ENCODE measurements at regions not wholly inside any gene's neighbourhood (a gene's known extent, or its start where the extent isn't known, plus 50 kb on each side); places are given as distances from the start of the nearest gene placed in this dataset.

DNA sequence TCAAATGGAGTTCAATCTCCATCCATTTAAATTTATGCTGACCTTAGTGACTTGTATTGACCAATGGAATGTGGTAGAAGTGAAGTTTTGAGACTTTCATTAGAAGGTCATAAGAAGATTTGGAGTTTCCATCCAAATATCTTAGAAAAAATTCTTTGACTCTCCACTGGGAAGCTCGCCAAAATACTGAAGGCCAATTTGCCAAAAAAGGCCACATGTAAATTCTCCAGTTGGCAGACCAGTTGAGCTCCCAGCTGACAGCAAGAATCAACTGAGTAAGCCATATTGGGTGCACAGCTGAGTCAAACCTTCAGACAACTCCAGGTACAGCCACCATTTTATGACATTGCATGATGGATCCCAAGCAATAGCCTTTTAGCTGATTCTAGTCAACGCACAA, 228.3 kb upstream of the SETBP1 start:
- H3K36me3 Mint-ChIP-seq (ENCODE audit: low read depth), result no peaks in the 10 kb centered on the region
- no peak overlapping the region for H3K4me3 Mint-ChIP-seq
- H3K27me3 Mint-ChIP-seq, result no peaks in the 10 kb centered on the region
- CTCF ChIA-PET, result no interaction called here
- DNase-seq, result no peak
- POLR2A ChIA-PET, result no interaction called here
- no peak overlapping the region for H3K27ac Mint-ChIP-seq
- H3K4me1 Mint-ChIP-seq, result no peaks in the 10 kb centered on the region
- no peaks in the 10 kb centered on the region for H3K9me3 Mint-ChIP-seq

DNA sequence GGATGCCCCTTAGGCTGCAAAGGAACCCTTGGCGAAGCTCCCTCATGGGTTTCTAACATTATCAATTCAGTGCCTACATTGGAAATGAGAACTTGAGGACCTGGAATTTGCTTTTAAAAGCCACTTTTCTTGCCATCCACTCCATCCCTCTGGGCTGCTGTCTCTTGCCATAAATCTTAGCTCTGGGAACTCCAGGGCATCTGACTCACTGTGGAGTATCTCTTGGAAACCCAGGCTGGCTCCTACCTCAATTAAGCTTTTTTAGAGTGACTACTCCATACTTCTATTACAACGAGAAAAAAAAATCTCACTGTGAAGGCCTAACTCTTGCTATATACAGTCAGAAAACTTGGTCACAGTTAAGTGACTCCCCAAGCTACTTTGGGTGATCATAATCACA, 227.2 kb upstream of the SETBP1 start:
- Mint-ChIP-seq H3K4me1 (no peaks in the 10 kb centered on the region), H3K27me3 (no peaks in the 10 kb centered on the region), H3K9me3 (no peaks in the 10 kb centered on the region), H3K36me3 (ENCODE audit: low read depth) (no peaks in the 10 kb centered on the region), H3K27ac (no peak overlapping the region), H3K4me3 (no peak overlapping the region)
- ChIA-PET CTCF (no interaction called here), POLR2A (no interaction called here)
- DNase-seq, result no peak

DNA sequence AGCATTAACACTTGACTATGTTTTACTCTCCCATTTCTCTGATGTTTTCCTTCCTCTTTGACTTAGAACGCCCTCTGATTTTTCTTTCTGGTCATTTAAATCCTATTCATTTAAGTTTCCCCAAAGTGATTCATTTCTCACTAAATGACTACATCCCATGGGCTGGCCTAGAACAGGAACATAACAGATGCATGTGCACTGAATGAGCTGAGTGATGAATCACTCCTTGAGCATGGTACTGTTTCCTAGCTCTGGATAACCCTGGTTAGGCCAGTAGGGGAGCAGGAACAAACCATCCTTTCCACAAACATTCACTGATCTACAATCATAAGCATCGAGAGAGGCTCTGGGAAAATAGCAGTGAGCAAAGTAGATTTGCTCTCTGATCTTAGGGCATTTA, 221.9 kb upstream of the SETBP1 start:
- CTCF ChIA-PET, result no interaction called here
- no peak overlapping the region for H3K4me3 Mint-ChIP-seq
- H3K9me3 Mint-ChIP-seq, result no peaks in the 10 kb centered on the region
- POLR2A ChIA-PET, result no interaction called here
- no peak overlapping the region for H3K27ac Mint-ChIP-seq
- H3K4me1 Mint-ChIP-seq, result no peaks in the 10 kb centered on the region
- no peak for DNase-seq
- no peaks in the 10 kb centered on the region for H3K36me3 Mint-ChIP-seq (ENCODE audit: low read depth)
- no peaks in the 10 kb centered on the region for H3K27me3 Mint-ChIP-seq

DNA sequence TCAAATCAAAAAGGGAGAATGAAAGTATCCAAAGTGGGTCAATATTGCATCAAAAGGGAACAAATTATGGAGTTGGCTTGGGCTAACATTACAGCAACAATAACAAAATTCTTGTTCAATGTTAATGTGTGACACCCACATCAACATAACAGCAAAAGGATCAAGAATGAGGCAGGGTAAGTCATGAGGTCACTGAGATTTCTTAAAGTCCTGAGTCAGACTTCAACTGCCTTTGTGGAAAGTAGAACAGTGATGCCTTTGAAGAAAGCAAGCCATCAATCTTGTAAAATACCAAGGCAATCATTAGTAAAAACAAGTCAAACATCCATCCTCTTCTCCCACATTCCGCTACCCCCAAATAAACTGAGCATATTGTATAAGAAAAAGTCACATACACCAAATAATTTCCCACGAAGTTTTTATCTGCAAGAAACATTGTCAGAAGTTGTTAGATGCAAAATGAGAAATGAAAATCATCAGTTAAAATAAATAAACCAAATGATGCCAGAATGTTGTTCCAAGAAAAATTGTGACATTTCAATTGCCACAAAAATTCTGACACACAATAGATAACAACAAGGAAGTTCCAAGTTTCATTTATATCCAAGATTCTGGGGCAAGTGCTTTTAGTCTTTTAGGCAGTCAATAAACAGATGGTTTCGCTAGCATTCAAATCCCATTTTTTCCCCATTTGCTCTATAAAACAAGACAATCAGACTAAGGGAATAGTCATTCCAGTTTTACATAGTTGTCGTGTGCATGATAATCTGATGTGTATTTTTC, 216.1 kb upstream of the SETBP1 start:
- CTCF ChIA-PET, result no interaction called here
- POLR2A ChIA-PET, result no interaction called here
- Mint-ChIP-seq H3K4me3 (no peak overlapping the region), H3K36me3 (ENCODE audit: low read depth) (no peaks in the 10 kb centered on the region), H3K27me3 (no peaks in the 10 kb centered on the region), H3K4me1 (no peaks in the 10 kb centered on the region), H3K9me3 (no peaks in the 10 kb centered on the region), H3K27ac (no peak overlapping the region)
- no peak for DNase-seq

DNA sequence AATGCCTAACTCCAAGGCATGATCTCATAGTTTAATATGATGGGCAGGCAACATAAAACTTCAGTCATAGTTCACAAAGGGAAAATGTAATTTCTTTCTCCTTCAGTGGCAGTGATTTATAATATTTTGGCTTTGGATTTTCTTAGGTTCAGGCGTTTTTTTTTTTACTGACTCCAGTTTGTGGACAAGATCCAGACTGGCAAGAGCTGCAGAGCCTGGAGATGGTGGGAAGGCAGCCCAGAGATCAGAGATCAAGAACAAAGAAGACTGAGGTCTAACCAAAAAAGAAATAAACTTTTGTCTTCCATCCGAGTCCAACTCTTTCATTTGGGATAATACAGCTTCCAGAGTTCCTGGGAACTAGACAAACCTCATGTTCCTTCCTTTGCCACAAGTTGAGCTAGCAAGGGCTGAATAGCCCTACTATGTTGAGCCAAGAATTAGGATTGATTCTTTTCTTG, 215.3 kb upstream of the SETBP1 start:
- no peaks in the 10 kb centered on the region for H3K36me3 Mint-ChIP-seq (ENCODE audit: low read depth)
- H3K27me3 Mint-ChIP-seq, result no peaks in the 10 kb centered on the region
- H3K4me1 Mint-ChIP-seq, result no peaks in the 10 kb centered on the region
- CTCF ChIA-PET, result no interaction called here
- no peaks in the 10 kb centered on the region for H3K9me3 Mint-ChIP-seq
- H3K27ac Mint-ChIP-seq, result no peak overlapping the region
- POLR2A ChIA-PET, result no interaction called here
- H3K4me3 Mint-ChIP-seq, result no peak overlapping the region
- no peak for DNase-seq

DNA sequence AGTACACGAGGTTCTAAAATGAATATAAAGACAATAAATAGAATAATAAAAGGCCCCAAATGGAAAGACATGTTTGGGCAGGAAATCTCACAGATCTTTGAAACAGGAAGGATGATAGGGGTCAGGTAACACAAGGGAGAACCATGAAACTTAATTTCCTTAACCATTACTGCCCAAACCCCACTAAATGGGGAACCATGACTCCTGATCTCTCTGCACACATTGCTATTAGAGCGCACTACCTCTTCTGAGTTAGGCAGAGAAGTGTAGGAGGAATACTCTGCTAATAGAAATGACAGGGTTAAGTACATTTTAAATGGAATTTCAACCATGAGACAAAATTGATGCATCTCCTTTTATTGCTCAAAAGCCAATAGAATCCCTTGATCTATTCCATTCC, 213.7 kb upstream of the SETBP1 start:
- no peak overlapping the region for H3K4me3 Mint-ChIP-seq
- no peaks in the 10 kb centered on the region for H3K27me3 Mint-ChIP-seq
- ChIA-PET CTCF (no interaction called here), POLR2A (no interaction called here)
- no peaks in the 10 kb centered on the region for H3K36me3 Mint-ChIP-seq (ENCODE audit: low read depth)
- no peak overlapping the region for H3K27ac Mint-ChIP-seq
- no peaks in the 10 kb centered on the region for H3K9me3 Mint-ChIP-seq
- no peak for DNase-seq
- no peaks in the 10 kb centered on the region for H3K4me1 Mint-ChIP-seq

DNA sequence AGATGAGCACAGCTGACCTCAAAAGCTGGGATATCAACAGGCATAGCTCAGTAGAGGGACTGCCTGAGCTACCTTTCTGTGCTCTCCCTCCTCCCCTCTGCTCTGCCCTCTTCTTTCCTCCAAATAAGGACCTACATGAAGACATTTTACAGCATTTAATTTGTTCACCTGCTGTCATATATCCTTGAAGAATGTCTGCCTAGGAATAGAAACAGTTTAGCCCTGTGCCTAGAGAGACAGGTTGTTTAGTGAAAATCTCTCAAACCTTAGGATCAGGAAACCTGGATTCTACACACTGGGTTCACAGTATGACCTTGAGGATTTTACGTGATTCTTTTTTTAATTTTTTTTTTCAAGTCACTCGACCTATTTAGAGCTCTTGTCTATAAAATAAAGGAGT, 213.0 kb upstream of the SETBP1 start:
- ChIA-PET POLR2A (no interaction called here), CTCF (interaction anchor here (0.8 kb wide), 1 partner anchor 10 kb away, joined by 3 read pairs; no protein-coding TSS in a partner anchor)
- Mint-ChIP-seq H3K27ac (no peak overlapping the region), H3K9me3 (no peaks in the 10 kb centered on the region), H3K4me1 (no peaks in the 10 kb centered on the region), H3K4me3 (no peak overlapping the region), H3K27me3 (no peaks in the 10 kb centered on the region), H3K36me3 (ENCODE audit: low read depth) (no peaks in the 10 kb centered on the region)
- no peak for DNase-seq

DNA sequence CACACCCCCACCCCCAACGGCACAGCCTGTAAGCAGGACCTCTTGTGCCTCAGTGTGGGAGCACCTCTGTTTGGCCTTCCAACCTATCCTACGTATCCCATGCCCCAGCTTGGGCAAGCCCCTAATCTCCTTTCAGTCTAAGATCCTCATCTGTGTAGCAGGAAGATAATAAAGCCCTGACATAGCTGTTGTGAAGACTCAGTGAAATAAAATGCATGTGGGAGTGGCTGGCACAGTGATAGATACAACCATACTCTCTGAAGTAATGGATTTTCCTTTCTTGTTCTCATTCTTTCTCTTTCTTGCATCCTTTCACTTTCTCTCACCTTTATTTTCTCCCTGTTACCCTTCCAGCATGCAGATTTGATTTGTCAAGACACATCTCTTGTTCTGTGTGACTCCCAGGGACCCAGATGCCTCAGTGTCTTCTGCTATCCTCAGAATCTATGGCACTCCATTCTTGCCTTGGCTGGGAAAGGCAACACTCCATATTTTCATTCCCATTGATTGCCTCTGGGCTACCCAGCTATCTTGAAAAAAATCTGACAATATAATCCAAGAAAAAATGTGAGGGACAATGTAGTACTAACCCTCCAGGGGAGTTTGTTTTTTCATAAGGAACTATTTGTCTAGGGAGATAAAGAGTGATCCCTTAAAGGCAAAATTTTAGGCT, 207.2 kb upstream of the SETBP1 start:
- H3K27ac Mint-ChIP-seq, result no peak overlapping the region
- no peaks in the 10 kb centered on the region for H3K27me3 Mint-ChIP-seq
- CTCF ChIA-PET, result no interaction called here
- POLR2A ChIA-PET, result no interaction called here
- H3K36me3 Mint-ChIP-seq (ENCODE audit: low read depth), result no peaks in the 10 kb centered on the region
- H3K9me3 Mint-ChIP-seq, result peaks cover 7% of the 10 kb centered on the region
- no peak for DNase-seq
- H3K4me1 Mint-ChIP-seq, result no peaks in the 10 kb centered on the region
- no peak overlapping the region for H3K4me3 Mint-ChIP-seq

DNA sequence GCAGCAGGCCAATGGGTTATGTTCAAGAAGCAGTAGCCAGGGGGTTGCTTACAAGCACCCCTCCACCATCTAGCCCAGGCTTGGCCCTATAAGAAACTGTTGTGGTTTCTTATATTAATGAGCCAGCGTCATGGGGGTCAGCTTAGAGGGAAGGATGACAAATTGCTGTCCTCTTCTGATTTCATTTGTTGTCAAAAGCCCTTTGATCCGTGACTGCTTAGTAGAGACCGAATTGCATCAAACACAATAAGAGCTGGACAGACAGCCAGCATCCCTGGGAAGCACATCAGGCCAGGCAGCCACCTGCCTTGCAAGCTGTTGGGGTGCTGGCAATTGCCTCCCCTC, 206.6 kb upstream of the SETBP1 start:
- CTCF ChIA-PET, result no interaction called here
- H3K4me1 Mint-ChIP-seq, result no peaks in the 10 kb centered on the region
- H3K27ac Mint-ChIP-seq, result no peak overlapping the region
- H3K36me3 Mint-ChIP-seq (ENCODE audit: low read depth), result no peaks in the 10 kb centered on the region
- H3K27me3 Mint-ChIP-seq, result no peaks in the 10 kb centered on the region
- H3K9me3 Mint-ChIP-seq, result peaks cover 12% of the 10 kb centered on the region
- no peak for DNase-seq
- H3K4me3 Mint-ChIP-seq, result no peak overlapping the region
- POLR2A ChIA-PET, result no interaction called here

DNA sequence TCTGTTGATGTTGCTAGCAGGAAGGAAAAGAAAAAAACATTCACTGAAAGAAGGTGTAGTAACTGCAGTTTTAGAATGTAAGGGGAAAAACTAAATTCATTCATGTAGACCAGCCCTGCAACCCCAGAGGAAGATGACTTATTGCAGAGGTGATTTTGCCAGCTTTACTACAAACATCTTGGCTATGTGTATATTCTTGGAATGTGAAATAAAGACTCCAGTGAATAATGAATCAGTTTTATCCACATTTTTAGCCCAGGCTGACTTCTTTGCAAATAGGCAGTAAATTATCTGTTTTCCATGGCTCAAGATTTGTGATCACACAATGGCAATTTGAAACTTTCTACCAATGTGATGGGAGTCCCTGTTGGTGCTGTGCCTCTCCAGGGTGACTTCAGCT, 206.1 kb upstream of the SETBP1 start:
- Mint-ChIP-seq H3K4me3 (no peak overlapping the region), H3K27ac (no peak overlapping the region), H3K36me3 (ENCODE audit: low read depth) (no peaks in the 10 kb centered on the region), H3K4me1 (no peaks in the 10 kb centered on the region), H3K27me3 (no peaks in the 10 kb centered on the region), H3K9me3 (peaks cover 12% of the 10 kb centered on the region)
- DNase-seq, result no peak
- ChIA-PET CTCF (no interaction called here), POLR2A (no interaction called here)

DNA sequence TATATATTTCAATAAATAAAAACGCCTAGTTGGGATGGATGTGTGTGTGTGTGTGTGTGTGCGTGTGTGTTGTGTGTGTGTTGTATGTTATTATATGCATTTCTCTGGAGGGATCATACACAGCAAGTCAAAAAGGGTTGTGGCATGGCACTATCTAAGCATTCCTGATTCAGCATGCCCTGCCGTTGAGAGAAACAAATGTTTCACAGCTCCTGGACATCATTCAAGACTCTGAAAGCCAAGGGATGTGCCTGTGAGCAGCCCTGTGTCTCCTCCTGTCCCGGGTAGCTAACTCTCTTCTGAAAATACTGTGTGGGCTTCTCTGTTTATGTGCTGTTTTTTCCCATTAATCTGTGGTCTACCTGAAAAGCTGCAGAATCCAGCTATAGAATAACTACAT, 197.9 kb upstream of the SETBP1 start:
- ChIA-PET CTCF (no interaction called here), POLR2A (no interaction called here)
- Mint-ChIP-seq H3K4me1 (no peaks in the 10 kb centered on the region), H3K9me3 (peaks cover 19% of the 10 kb centered on the region), H3K36me3 (ENCODE audit: low read depth) (no peaks in the 10 kb centered on the region), H3K27ac (no peak overlapping the region), H3K4me3 (no peak overlapping the region), H3K27me3 (no peaks in the 10 kb centered on the region)
- no peak for DNase-seq

DNA sequence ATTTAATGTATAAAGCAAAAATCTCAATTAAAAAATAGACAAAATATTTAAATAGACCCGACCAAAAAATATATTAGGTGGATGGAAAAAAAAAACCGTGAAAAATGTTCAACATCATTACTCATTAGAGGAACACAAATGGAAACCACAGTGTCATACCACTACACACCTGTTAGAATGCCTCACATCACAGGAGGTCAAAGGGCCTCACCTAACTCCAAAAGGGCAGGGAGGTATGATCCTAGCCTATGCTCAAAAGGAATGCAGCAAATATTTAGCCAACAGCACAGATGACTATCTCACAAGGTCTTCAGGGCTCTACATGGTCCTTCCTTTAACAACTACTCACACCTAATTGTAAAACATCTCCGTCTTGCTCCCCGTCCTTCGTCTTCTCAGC, 185.5 kb upstream of the SETBP1 start:
- ChIA-PET POLR2A (no interaction called here), CTCF (no interaction called here)
- Mint-ChIP-seq H3K4me1 (no peaks in the 10 kb centered on the region), H3K9me3 (no peaks in the 10 kb centered on the region), H3K4me3 (no peak overlapping the region), H3K27ac (no peak overlapping the region), H3K36me3 (ENCODE audit: low read depth) (no peaks in the 10 kb centered on the region), H3K27me3 (no peaks in the 10 kb centered on the region)
- DNase-seq, result no peak

DNA sequence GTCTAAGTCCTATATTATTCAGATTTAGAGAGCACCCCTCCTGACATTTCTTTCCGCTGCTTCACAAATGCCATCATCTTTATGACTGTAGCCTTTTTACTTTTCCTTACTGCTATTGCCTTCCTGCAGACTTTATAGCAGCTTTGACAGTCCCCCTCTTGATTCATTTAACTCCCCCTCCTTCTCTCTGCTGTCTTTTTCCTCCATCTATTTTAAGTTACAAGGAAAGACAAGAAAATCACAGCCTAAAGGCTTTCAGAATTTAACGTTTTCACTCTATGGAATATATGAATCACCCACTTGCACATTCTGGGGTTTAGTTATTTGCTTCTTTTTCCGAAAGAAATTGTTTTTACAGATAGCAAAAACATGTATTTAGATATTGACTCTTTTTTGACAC, 183.4 kb upstream of the SETBP1 start:
- Mint-ChIP-seq H3K9me3 (no peaks in the 10 kb centered on the region), H3K36me3 (ENCODE audit: low read depth) (no peaks in the 10 kb centered on the region), H3K4me3 (no peak overlapping the region), H3K27me3 (no peaks in the 10 kb centered on the region), H3K27ac (no peak overlapping the region), H3K4me1 (peaks cover 3% of the 10 kb centered on the region)
- DNase-seq, result no peak
- ChIA-PET POLR2A (no interaction called here), CTCF (no interaction called here)

DNA sequence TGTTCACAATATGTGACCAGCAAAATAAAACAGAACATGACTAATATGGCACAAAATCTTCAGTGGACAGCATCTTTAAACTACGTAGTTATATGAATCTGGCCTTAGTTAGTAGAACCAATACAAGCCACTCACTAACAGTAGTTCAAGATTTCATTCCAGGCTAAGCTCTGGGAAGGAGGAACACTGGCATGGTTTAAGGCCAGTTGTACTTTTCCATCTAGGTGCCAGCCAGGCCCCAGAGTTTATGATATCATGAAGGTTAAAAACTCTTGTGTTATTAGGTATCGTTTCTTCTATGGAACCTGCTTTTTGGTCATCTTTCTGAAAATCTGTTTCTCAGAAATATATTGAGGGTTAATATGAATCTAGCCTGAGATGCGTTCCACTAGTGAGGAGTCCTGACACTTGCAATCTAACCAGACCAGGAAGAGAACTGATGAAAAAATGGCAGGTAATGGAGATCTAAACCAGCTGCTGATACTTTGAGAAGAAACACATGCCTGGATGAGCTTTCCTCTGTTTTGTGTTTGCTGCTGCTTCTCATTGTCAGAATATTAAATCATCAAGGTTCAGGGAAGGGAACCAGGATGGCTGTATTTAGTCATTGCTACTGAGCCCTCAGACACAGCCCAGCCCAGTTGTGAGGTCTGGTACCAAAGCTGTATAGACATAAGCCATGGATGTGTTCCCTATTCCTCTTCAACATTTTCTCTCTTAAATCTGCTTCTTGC, 182.8 kb upstream of the SETBP1 start:
- peaks cover 3% of the 10 kb centered on the region for H3K4me1 Mint-ChIP-seq
- H3K27me3 Mint-ChIP-seq, result no peaks in the 10 kb centered on the region
- H3K4me3 Mint-ChIP-seq, result no peak overlapping the region
- no peaks in the 10 kb centered on the region for H3K9me3 Mint-ChIP-seq
- H3K36me3 Mint-ChIP-seq (ENCODE audit: low read depth), result no peaks in the 10 kb centered on the region
- CTCF ChIA-PET, result no interaction called here
- no peak overlapping the region for H3K27ac Mint-ChIP-seq
- POLR2A ChIA-PET, result no interaction called here
- no peak for DNase-seq
